CD4-positive, alpha-beta T cell treated with Interleukin-6 at 100 ng/mL for 8 hours (primary cell): ENCODE measurements at regions not wholly inside any gene's neighbourhood (a gene's known extent, or its start where the extent isn't known, plus 50 kb on each side); places are given as distances from the start of the nearest gene placed in this dataset.

Experiments used
- DNase-seq: peaks from one replicate; pipeline ENCODE4 v3.0.0-alpha.2; 2020; ENCODE audit warnings: mixed read lengths, low spot score

GRCh38 chr7:136807598-136807997 lies 60.9 kb upstream of the CHRM2 start:
- DNase-seq: no peak

- no peak for DNase-seq
Measured at GRCh38 chr7:136803028-136803427, 65.4 kb upstream of the CHRM2 start.

GRCh38 chr7:136783934-136784333 lies 84.5 kb upstream of the CHRM2 start:
- no peak for DNase-seq

- DNase-seq: no peak
Measured at GRCh38 chr7:136741941-136742340, 126.5 kb upstream of the CHRM2 start.

- no peak for DNase-seq
Measured at GRCh38 chr7:136728945-136729344, 139.5 kb upstream of the CHRM2 start.

- no peak for DNase-seq
Measured at GRCh38 chr7:136726460-136726859, 142.0 kb upstream of the CHRM2 start.

GRCh38 chr7:136717910-136718557 lies 150.4 kb upstream of the CHRM2 start:
- DNase-seq: no peak

- no peak for DNase-seq
Measured at GRCh38 chr7:136714062-136714461, 154.4 kb upstream of the CHRM2 start.

- no peak for DNase-seq
Measured at GRCh38 chr7:136710751-136711150, 157.7 kb upstream of the CHRM2 start.

- DNase-seq: no peak
Measured at GRCh38 chr7:136709876-136710275, 158.6 kb upstream of the CHRM2 start.

- no peak for DNase-seq
Measured at GRCh38 chr7:136702913-136703312, 165.5 kb upstream of the CHRM2 start.

- no peak for DNase-seq
Measured at GRCh38 chr7:136698977-136699376, 169.5 kb upstream of the CHRM2 start.

GRCh38 chr7:136698231-136698630 lies 170.2 kb upstream of the CHRM2 start:
- no peak for DNase-seq

GRCh38 chr7:136697271-136697670 lies 171.2 kb upstream of the CHRM2 start:
- no peak for DNase-seq

GRCh38 chr7:136693166-136694119 lies 175.0 kb upstream of the CHRM2 start:
- DNase-seq: no peak

- no peak for DNase-seq
Measured at GRCh38 chr7:136692221-136692620, 176.2 kb upstream of the CHRM2 start.

- no peak for DNase-seq
Measured at GRCh38 chr7:136688601-136689000, 179.9 kb upstream of the CHRM2 start.

- no peak for DNase-seq
Measured at GRCh38 chr7:136687693-136688322, 180.6 kb upstream of the CHRM2 start.

GRCh38 chr7:136685501-136686173 lies 182.8 kb upstream of the CHRM2 start:
- no peak for DNase-seq

GRCh38 chr7:136677471-136678365 lies 190.7 kb upstream of the CHRM2 start:
- DNase-seq: no peak

- no peak for DNase-seq
Measured at GRCh38 chr7:136667584-136667983, 200.9 kb upstream of the CHRM2 start.
